Endodermal cell (in vitro differentiated cells): ENCODE measurements at regions not wholly inside any gene's neighbourhood (a gene's known extent, or its start where the extent isn't known, plus 50 kb on each side); places are given as distances from the start of the nearest gene placed in this dataset.
A peak's percentile ranks its signal among the peaks of the same experiment; 100 is the strongest.

Source experiments
- DNase-seq: peaks from one replicate; pipeline ENCODE4 v3.0.0-alpha.2; 2017
- H3K27ac ChIP-seq: 2 replicates; pipeline ENCODE4 v1.5.1; 2013; ENCODE audit warnings: mild to moderate bottlenecking, low read depth, low read length, moderate library complexity
- H3K27me3 ChIP-seq: 2 replicates; pipeline ENCODE4 v1.6.1; 2013; ENCODE audit warnings: mild to moderate bottlenecking, low read length, moderate library complexity; ENCODE audit not compliant: insufficient read depth, control insufficient read depth, poor library complexity, severe bottlenecking
- H3K36me3 ChIP-seq: 2 replicates; pipeline ENCODE4 v1.7.0; 2013; ENCODE audit warnings: mild to moderate bottlenecking, low read length, moderate library complexity; ENCODE audit not compliant: control insufficient read depth, insufficient read depth
- H3K4me1 ChIP-seq: one replicate; pipeline ENCODE4 v1.7.0; 2013; ENCODE audit warnings: low read length; ENCODE audit not compliant: control insufficient read depth, insufficient read depth
- H3K4me3 ChIP-seq: 2 replicates; pipeline ENCODE4 v1.5.1; 2013; ENCODE audit warnings: mild to moderate bottlenecking, low read length, moderate library complexity
- H3K9ac ChIP-seq: 2 replicates; pipeline ENCODE4 v1.6.1; 2013; ENCODE audit warnings: mild to moderate bottlenecking, low read length, moderate library complexity; ENCODE audit not compliant: poor library complexity, severe bottlenecking; ENCODE audit errors: extremely low read depth
- H3K9me3 ChIP-seq: 2 replicates; pipeline ENCODE4 v1.6.1; 2013; ENCODE audit warnings: mild to moderate bottlenecking, low read length, moderate library complexity; ENCODE audit not compliant: control insufficient read depth
- H3K27ac Mint-ChIP-seq: 2 replicates; pipeline ENCODE4 v1.8.0; 2020; ENCODE audit warnings: mixed read lengths
- H3K27me3 Mint-ChIP-seq: 2 replicates; pipeline ENCODE4 v1.8.0; 2021; ENCODE audit warnings: mild to moderate bottlenecking, mixed read lengths; ENCODE audit not compliant: insufficient read depth
- H3K36me3 Mint-ChIP-seq: 2 replicates; pipeline ENCODE4 v1.8.0; 2020; ENCODE audit warnings: low read depth, mixed read lengths
- H3K4me1 Mint-ChIP-seq: 2 replicates; pipeline ENCODE4 v1.8.0; 2020; ENCODE audit warnings: mixed read lengths
- H3K4me3 Mint-ChIP-seq: 2 replicates; pipeline ENCODE4 v1.8.0; 2020; ENCODE audit warnings: mild to moderate bottlenecking, moderate library complexity, mixed read lengths
- H3K9me3 Mint-ChIP-seq: 2 replicates; pipeline ENCODE4 v1.8.0; 2020; ENCODE audit warnings: mild to moderate bottlenecking, mixed read lengths
- WGBS, 2 experiments: methylation state at CpG; one replicate each; pipeline versions ENCODE4 v1.1.5 to v1.1.7; 2013; ENCODE audit warnings: missing lambda C conversion rate in 2 of 2, mixed read lengths in 1 of 2; ENCODE audit not compliant: insufficient coverage in 1 of 2, insufficient read length in 1 of 2; 5-methylcytosine and 5-hydroxymethylcytosine counted together
- TF ChIP-seq, protein P1 (sequence below): fragments of 200-600 bp; sonication (generic); conservative IDR thresholded peaks from 2 replicates; pipeline ENCODE4 v1.5.0; 2021; ENCODE audit warnings: antibody characterized with exemption, mild to moderate bottlenecking

DNA sequence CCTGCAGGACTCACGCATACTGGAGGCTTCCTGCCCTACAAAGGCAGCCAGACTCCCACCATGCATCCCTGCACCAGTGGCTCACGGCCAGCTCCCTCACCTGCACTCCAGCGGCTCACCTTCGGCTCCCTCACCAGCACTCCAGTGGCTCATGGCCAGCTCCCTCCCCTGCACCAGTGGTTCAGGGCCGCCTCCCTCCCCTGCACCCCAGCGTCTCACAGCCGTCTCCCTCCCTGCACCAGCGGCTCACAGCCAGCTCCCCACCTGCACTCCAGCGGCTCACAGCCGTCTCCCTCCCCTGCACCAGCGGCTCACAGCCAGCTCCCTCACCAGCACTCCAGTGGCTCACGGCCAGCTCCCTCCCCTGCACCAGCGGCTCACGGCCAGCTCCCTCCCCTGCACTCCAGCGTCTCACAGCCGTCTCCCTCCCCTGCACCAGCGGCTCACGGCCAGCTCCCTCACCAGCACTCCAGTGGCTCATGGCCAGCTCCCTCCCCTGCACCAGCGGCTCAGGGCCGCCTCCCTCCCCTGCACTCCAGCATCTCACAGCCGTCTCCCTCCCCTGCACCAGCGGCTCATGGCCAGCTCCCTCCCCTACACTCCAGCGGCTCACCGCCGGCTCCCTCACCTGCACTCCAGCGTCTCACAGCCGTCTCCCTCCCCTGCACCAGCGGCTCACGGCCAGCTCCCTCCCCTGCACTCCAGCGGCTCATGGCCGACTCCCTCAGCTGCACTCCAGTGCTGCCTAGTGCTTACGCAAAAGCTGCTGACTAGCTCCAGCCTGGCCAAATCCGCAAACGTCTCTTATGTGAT, 324.5 kb downstream of the NPHP4 start:
- Histone ChIP-seq H3K9me3 (no peaks in the 10 kb centered on the region), H3K27ac (no peak overlapping the region), H3K4me3 (no peak overlapping the region), H3K4me1 (no peaks in the 10 kb centered on the region), H3K36me3 (no peaks in the 10 kb centered on the region), H3K9ac (no peak overlapping the region), H3K27me3 (no peaks in the 10 kb centered on the region)
- Mint-ChIP-seq H3K9me3 (peaks cover 50% of the 10 kb centered on the region), H3K27ac (no peak overlapping the region), H3K4me1 (no peaks in the 10 kb centered on the region), H3K36me3 (no peaks in the 10 kb centered on the region), H3K4me3 (peak overlapping the region; percentile 39), H3K27me3 (peaks cover 6% of the 10 kb centered on the region)
- 65 to 76% methylated on average over 16 to 34 of the region's 34 CpGs for WGBS, 2 experiments
- peak; percentile 37 for DNase-seq
- TF ChIP-seq, protein P1, sequence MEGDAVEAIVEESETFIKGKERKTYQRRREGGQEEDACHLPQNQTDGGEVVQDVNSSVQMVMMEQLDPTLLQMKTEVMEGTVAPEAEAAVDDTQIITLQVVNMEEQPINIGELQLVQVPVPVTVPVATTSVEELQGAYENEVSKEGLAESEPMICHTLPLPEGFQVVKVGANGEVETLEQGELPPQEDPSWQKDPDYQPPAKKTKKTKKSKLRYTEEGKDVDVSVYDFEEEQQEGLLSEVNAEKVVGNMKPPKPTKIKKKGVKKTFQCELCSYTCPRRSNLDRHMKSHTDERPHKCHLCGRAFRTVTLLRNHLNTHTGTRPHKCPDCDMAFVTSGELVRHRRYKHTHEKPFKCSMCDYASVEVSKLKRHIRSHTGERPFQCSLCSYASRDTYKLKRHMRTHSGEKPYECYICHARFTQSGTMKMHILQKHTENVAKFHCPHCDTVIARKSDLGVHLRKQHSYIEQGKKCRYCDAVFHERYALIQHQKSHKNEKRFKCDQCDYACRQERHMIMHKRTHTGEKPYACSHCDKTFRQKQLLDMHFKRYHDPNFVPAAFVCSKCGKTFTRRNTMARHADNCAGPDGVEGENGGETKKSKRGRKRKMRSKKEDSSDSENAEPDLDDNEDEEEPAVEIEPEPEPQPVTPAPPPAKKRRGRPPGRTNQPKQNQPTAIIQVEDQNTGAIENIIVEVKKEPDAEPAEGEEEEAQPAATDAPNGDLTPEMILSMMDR = no peak

- Mint-ChIP-seq H3K36me3 (no peaks in the 10 kb centered on the region), H3K4me1 (no peaks in the 10 kb centered on the region), H3K4me3 (no peak overlapping the region), H3K9me3 (peaks cover 31% of the 10 kb centered on the region), H3K27me3 (peaks cover 3% of the 10 kb centered on the region), H3K27ac (no peak overlapping the region)
- H3K9ac ChIP-seq = no peak overlapping the region
- no peaks in the 10 kb centered on the region for H3K36me3 ChIP-seq
- H3K4me1 ChIP-seq = no peaks in the 10 kb centered on the region
- TF ChIP-seq, protein P1 = no peak
- H3K27me3 ChIP-seq = no peaks in the 10 kb centered on the region
- H3K27ac ChIP-seq = no peak overlapping the region
- no peak overlapping the region for H3K4me3 ChIP-seq
- WGBS, 2 experiments = 87 to 92% methylated on average over 8 to 10 of the region's 10 CpGs
- H3K9me3 ChIP-seq = no peaks in the 10 kb centered on the region
- peak; percentile 37 for DNase-seq
These were observed 327.0 kb downstream of the NPHP4 start for GRCh38 chr1:5664906-5665875.

- Mint-ChIP-seq H3K4me1 (no peaks in the 10 kb centered on the region), H3K27ac (no peak overlapping the region), H3K27me3 (peaks cover 3% of the 10 kb centered on the region), H3K36me3 (no peaks in the 10 kb centered on the region), H3K4me3 (no peak overlapping the region), H3K9me3 (peaks cover 26% of the 10 kb centered on the region)
- Histone ChIP-seq H3K4me3 (no peak overlapping the region), H3K9me3 (no peaks in the 10 kb centered on the region), H3K4me1 (no peaks in the 10 kb centered on the region), H3K27ac (no peak overlapping the region), H3K27me3 (no peaks in the 10 kb centered on the region), H3K9ac (no peak overlapping the region), H3K36me3 (no peaks in the 10 kb centered on the region)
- TF ChIP-seq, protein P1 = no peak
- DNase-seq = peak; percentile 24
- 90 to 98% methylated on average over 6 to 9 of the region's 9 CpGs for WGBS, 2 experiments
These were observed 328.0 kb downstream of the NPHP4 start for GRCh38 chr1:5664081-5664768.
